Stimulated activated CD4-positive, alpha-beta T cell treated with anti-CD3 and anti-CD28 coated beads, Interleukin-12 subunit alpha, Interleukin-12 subunit beta, amount 100 ng/mL, for 4 hours (primary cell): ENCODE measurements at regions not wholly inside any gene's neighbourhood (a gene's known extent, or its start where the extent isn't known, plus 50 kb on each side); places are given as distances from the start of the nearest gene placed in this dataset.

Source experiments
- DNase-seq: peaks from one replicate; pipeline ENCODE4 v3.0.0-alpha.2; 2020

GRCh38 chrX:128250621-128251020, 198.4 kb upstream of the ACTRT1 start:
- DNase-seq = no peak

- no peak for DNase-seq
These were observed 164.2 kb upstream of the ACTRT1 start for GRCh38 chrX:128216364-128216763.

GRCh38 chrX:128165884-128166408, 113.7 kb upstream of the ACTRT1 start:
- DNase-seq = no peak

DNA sequence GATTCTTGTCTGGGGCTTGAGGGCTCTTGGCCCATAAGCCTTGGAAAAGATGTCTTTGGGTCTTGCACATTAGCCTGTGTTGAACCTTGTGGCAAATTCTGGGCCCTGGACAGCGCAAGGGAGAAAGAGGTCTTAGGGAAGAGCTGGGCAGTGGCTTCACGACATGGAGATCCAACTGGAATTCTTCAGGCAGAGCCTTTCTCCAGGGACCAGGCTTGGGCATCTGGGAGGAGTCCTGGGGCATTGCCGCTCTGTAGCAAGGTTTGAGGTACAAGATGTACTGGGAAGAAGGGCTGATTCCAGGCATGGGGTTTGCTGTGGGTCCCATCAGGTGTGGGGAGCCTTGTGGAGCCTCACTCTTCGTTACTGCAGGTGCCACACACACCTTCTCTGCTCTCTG, 104.0 kb upstream of the ACTRT1 start:
- DNase-seq = no peak

GRCh38 chrX:128142745-128143144, 90.5 kb upstream of the ACTRT1 start:
- no peak for DNase-seq

DNA sequence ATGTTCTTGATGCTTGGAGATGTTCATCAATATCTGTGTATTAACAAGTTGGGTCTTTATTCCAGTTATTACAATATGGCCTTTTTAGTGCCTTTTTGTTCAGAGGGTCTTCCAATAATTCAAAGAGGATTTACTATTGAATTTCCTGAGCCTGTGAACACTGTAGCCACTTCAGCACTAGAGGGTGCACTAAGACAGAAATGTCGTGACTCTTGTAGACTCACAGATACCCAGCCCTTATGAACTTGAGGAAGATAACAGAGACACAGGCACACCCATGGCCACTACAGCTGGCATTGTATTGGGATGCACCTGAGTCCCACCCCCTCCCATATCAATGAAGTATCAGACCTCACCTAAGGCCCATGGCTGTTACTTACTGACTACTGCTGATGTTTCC, 54.4 kb upstream of the ACTRT1 start:
- no peak for DNase-seq

- no peak for DNase-seq
These were observed 53.5 kb upstream of the ACTRT1 start for GRCh38 chrX:128105659-128106058.
